GM23338 (cell line): ENCODE measurements at regions not wholly inside any gene's neighbourhood (a gene's known extent, or its start where the extent isn't known, plus 50 kb on each side); places are given as distances from the start of the nearest gene placed in this dataset.

Experiments
- ATAC-seq: fragments of 200-7000 bp; cut with Tn5 transposase; 3 replicates; pipeline ENCODE4 v1.9.1; 2020
- DNase-seq: peaks from one replicate; pipeline ENCODE4 v3.0.0-alpha.2; 2015; ENCODE audit warnings: low spot score
- H2AFZ ChIP-seq: fragments of 200-600 bp; sonication (generic); 2 replicates; pipeline ENCODE4 v1.8.0; 2016; ENCODE audit warnings: antibody characterized with exemption, mild to moderate bottlenecking, moderate library complexity
- H3F3A ChIP-seq: fragments of 200-600 bp; sonication (generic); replicated peaks from 2 replicates; pipeline ENCODE4 v1.8.0; 2017; ENCODE audit warnings: antibody characterized with exemption, mixed run types, low read depth
- H3K27ac ChIP-seq: fragments of 200-600 bp; sonication (generic); 2 replicates; pipeline ENCODE4 v1.6.1; 2016; ENCODE audit warnings: low read depth
- H3K27me3 ChIP-seq: fragments of 200-600 bp; sonication (generic); 2 replicates; pipeline ENCODE4 v1.8.0; 2016; ENCODE audit warnings: mild to moderate bottlenecking, mixed run types, moderate library complexity; ENCODE audit not compliant: insufficient read depth
- H3K36me3 ChIP-seq: fragments of 200-600 bp; sonication (generic); 2 replicates; pipeline ENCODE4 v1.8.0; 2016; ENCODE audit warnings: mild to moderate bottlenecking; ENCODE audit not compliant: insufficient read depth
- H3K4me1 ChIP-seq: fragments of 200-600 bp; sonication (generic); 2 replicates; pipeline ENCODE4 v1.8.0; 2016; ENCODE audit warnings: mild to moderate bottlenecking, moderate library complexity; ENCODE audit not compliant: insufficient read depth
- H3K4me2 ChIP-seq: fragments of 200-600 bp; sonication (generic); 2 replicates; pipeline ENCODE4 v1.7.1; 2017; ENCODE audit warnings: mixed run types
- H3K4me3 ChIP-seq: fragments of 200-600 bp; sonication (generic); 2 replicates; pipeline ENCODE4 v1.6.1; 2016; ENCODE audit warnings: mixed run types
- H3K79me2 ChIP-seq: fragments of 200-600 bp; sonication (generic); replicated peaks from 2 replicates; pipeline ENCODE4 v1.8.0; 2017; ENCODE audit warnings: mild to moderate bottlenecking; ENCODE audit not compliant: insufficient read depth
- H3K9me2 ChIP-seq: fragments of 200-600 bp; sonication (generic); 2 replicates; pipeline ENCODE4 v1.8.0; 2017; ENCODE audit not compliant: insufficient read depth
- H4K20me1 ChIP-seq: fragments of 200-600 bp; sonication (generic); replicated peaks from 2 replicates; pipeline ENCODE4 v1.8.0; 2017; ENCODE audit warnings: mild to moderate bottlenecking; ENCODE audit not compliant: insufficient read depth
- H3K27ac Mint-ChIP-seq: 2 replicates; pipeline ENCODE4 v1.8.0; 2020; ENCODE audit warnings: inconsistent platforms, mild to moderate bottlenecking, moderate library complexity, mixed read lengths
- H3K27me3 Mint-ChIP-seq: 3 replicates; pipeline ENCODE4 v1.8.0; 2022; ENCODE audit warnings: low read depth, mild to moderate bottlenecking, moderate library complexity, mixed read lengths, inconsistent platforms; ENCODE audit not compliant: insufficient read depth, poor library complexity
- H3K36me3 Mint-ChIP-seq: 3 replicates; pipeline ENCODE4 v1.8.0; 2021; ENCODE audit warnings: low read depth, mild to moderate bottlenecking, inconsistent platforms, moderate library complexity, mixed read lengths
- H3K4me1 Mint-ChIP-seq: 3 replicates; pipeline ENCODE4 v1.8.0; 2020; ENCODE audit warnings: mild to moderate bottlenecking, inconsistent platforms, mixed read lengths
- H3K4me3 Mint-ChIP-seq: 3 replicates; pipeline ENCODE4 v1.8.0; 2021; ENCODE audit warnings: moderate library complexity, mild to moderate bottlenecking, inconsistent platforms, mixed read lengths
- H3K9me3 Mint-ChIP-seq: 3 replicates; pipeline ENCODE4 v1.8.0; 2020; ENCODE audit warnings: moderate library complexity, mild to moderate bottlenecking, inconsistent platforms, mixed read lengths
- CREB1 ChIP-seq: fragments of 250-450 bp; sonication (Bioruptor Pico); IDR thresholded peaks from 2 replicates; pipeline ENCODE4 v1.5.0; 2020; ENCODE audit warnings: low read depth, mild to moderate bottlenecking, moderate library complexity
- CTCF ChIP-seq, 2 experiments: fragments of 200-600 bp in 1 of 2; sonication (generic) in 1 of 2; conservative IDR thresholded peaks; 2 replicates each; pipeline versions ENCODE4 v1.5.1 to v1.6.1; 2016 to 2017; ENCODE audit warnings: antibody characterized with exemption in 2 of 2, low read depth in 2 of 2, mild to moderate bottlenecking in 2 of 2, moderate library complexity in 1 of 2
- ETS1 ChIP-seq: IDR thresholded peaks from 2 replicates; pipeline ENCODE4 v1.6.1; 2016; ENCODE audit warnings: antibody characterized with exemption
- EZH2 ChIP-seq: fragments of 200-600 bp; sonication (generic); IDR thresholded peaks from one replicate; pipeline ENCODE4 v1.8.0; 2017; ENCODE audit warnings: antibody characterized with exemption, mild to moderate bottlenecking, low read depth; ENCODE audit not compliant: unreplicated experiment
- EZH2phosphoT487 ChIP-seq: fragments of 200-600 bp; sonication (generic); IDR thresholded peaks from one replicate; pipeline ENCODE4 v1.8.1; 2018; ENCODE audit warnings: antibody characterized with exemption; ENCODE audit not compliant: unreplicated experiment
- JUNB ChIP-seq: IDR thresholded peaks from one replicate; pipeline ENCODE4 v1.6.1; 2016; ENCODE audit warnings: antibody characterized with exemption; ENCODE audit not compliant: unreplicated experiment
- NANOG ChIP-seq: IDR thresholded peaks from 2 replicates; pipeline ENCODE4 v1.6.1; 2016; ENCODE audit warnings: antibody characterized with exemption, borderline replicate concordance
- POLR2AphosphoS5 ChIP-seq: IDR thresholded peaks from 2 replicates; pipeline ENCODE4 v1.6.1; 2016; ENCODE audit warnings: antibody characterized with exemption, low read depth
- REST ChIP-seq: IDR thresholded peaks from one replicate; pipeline ENCODE4 v1.6.1; 2018; ENCODE audit warnings: antibody characterized with exemption; ENCODE audit not compliant: unreplicated experiment
- STAT1 ChIP-seq: IDR thresholded peaks from one replicate; pipeline ENCODE4 v1.6.1; 2016; ENCODE audit warnings: antibody characterized with exemption; ENCODE audit not compliant: unreplicated experiment
- ZNF114 ChIP-seq: fragments of 250-450 bp; sonication (Bioruptor Pico); IDR thresholded peaks from 2 replicates; pipeline ENCODE4 v1.5.0; 2020; ENCODE audit warnings: mild to moderate bottlenecking, moderate library complexity
- ZNF331 ChIP-seq: fragments of 250-450 bp; sonication (Bioruptor Pico); IDR thresholded peaks from 2 replicates; pipeline ENCODE4 v1.5.0; 2020; ENCODE audit warnings: low read depth, mild to moderate bottlenecking, moderate library complexity
- ZNF462 ChIP-seq: fragments of 250-450 bp; sonication (Bioruptor Pico); IDR thresholded peaks from 2 replicates; pipeline ENCODE4 v1.5.0; 2020; ENCODE audit warnings: mild to moderate bottlenecking, moderate library complexity

GRCh38 chr1:219372916-219373615 lies 199.4 kb downstream of the LYPLAL1 start:
- Mint-ChIP-seq H3K4me3 (no peak overlapping the region), H3K36me3 (no peaks in the 10 kb centered on the region), H3K27ac (peak overlapping the region; percentile 19; the same call in 1 of the 2 replicates), H3K9me3 (no peaks in the 10 kb centered on the region), H3K27me3 (no peaks in the 10 kb centered on the region), H3K4me1 (peaks cover 15% of the 10 kb centered on the region)
- Histone ChIP-seq H3K4me3 (no peak overlapping the region), H3K4me1 (0 out of 2 replicates have a peak, but pooled peaks cover 7% of the 10 kb centered on the region), H3K4me2 (no peak overlapping the region), H3K27me3 (no peaks in the 10 kb centered on the region), H3K79me2 (no peaks in the 10 kb centered on the region), H3K36me3 (no peaks in the 10 kb centered on the region), H2AFZ (peak overlapping the region; percentile 45; the same call in 1 of the 2 replicates), H3K27ac (no peak overlapping the region), H3F3A (no peaks in the 10 kb centered on the region), H4K20me1 (no peaks in the 10 kb centered on the region), H3K9me2 (peaks cover 3% of the 10 kb centered on the region; the same call in 1 of the 2 replicates)
- DNase-seq (no peak), ATAC-seq (no peak)
- TF ChIP-seq ETS1 (no peak), EZH2 (no peak), ZNF462 (CRISPR knock-in tag) (no peak), STAT1 (no peak), ZNF331 (CRISPR knock-in tag) (no peak), CTCF (conservative IDR thresholded peaks at IDR 0.05; ENCODE audit: low read depth in 2 of 2) (no peak), REST (no peak), NANOG (no peak), ZNF114 (CRISPR knock-in tag) (no peak), POLR2AphosphoS5 (no peak), JUNB (no peak), CREB1 (CRISPR knock-in tag) (no peak), EZH2phosphoT487 (no peak)
